Stimulated activated CD8-positive, alpha-beta memory T cell treated with anti-CD3 and anti-CD28 coated beads, Interleukin-4, amount 100 ng/mL, for 24 hours (primary cell): ENCODE measurements at regions not wholly inside any gene's neighbourhood (a gene's known extent, or its start where the extent isn't known, plus 50 kb on each side); places are given as distances from the start of the nearest gene placed in this dataset.
A peak's percentile ranks its signal among the peaks of the same experiment; 100 is the strongest.
"Not testable (repeated sequence)": the region's sequence is repeated elsewhere in the genome, so short reads cannot be mapped to it uniquely, and the experiment has no call there.

Source experiments
- DNase-seq: peaks from one replicate; pipeline ENCODE4 v3.0.0-alpha.2; 2020; ENCODE audit warnings: low read depth

GRCh38 chr3:30523366-30523765, 83.0 kb upstream of the TGFBR2 start:
- DNase-seq, result no peak

GRCh38 chr3:30524357-30525040, 81.9 kb upstream of the TGFBR2 start:
- DNase-seq, result no peak

- DNase-seq, result no peak
Observed at GRCh38 chr3:30526031-30526430, 80.4 kb upstream of the TGFBR2 start.

- DNase-seq, result no peak
Observed at GRCh38 chr3:30527186-30527585, 79.2 kb upstream of the TGFBR2 start.

GRCh38 chr3:30527720-30528119, 78.7 kb upstream of the TGFBR2 start:
- no peak for DNase-seq

GRCh38 chr3:30530084-30530483, 76.3 kb upstream of the TGFBR2 start:
- DNase-seq, result no peak

- DNase-seq, result no peak
Observed at GRCh38 chr3:30531017-30531570, 75.3 kb upstream of the TGFBR2 start.

- DNase-seq, result no peak
Observed at GRCh38 chr3:30535525-30535924, 70.9 kb upstream of the TGFBR2 start.

- DNase-seq, result no peak
Observed at GRCh38 chr3:30538791-30539190, 67.6 kb upstream of the TGFBR2 start.

GRCh38 chr3:30539206-30539605, 67.2 kb upstream of the TGFBR2 start:
- DNase-seq, result no peak

- no peak for DNase-seq
Observed at GRCh38 chr3:30539772-30540171, 66.6 kb upstream of the TGFBR2 start.

GRCh38 chr3:30541156-30541555, 65.2 kb upstream of the TGFBR2 start:
- DNase-seq, result not testable (repeated sequence)

GRCh38 chr3:30542897-30543296, 63.5 kb upstream of the TGFBR2 start:
- no peak for DNase-seq

GRCh38 chr3:30544812-30545211, 61.6 kb upstream of the TGFBR2 start:
- no peak for DNase-seq

GRCh38 chr3:30546934-30547333, 59.5 kb upstream of the TGFBR2 start:
- DNase-seq, result no peak

- no peak for DNase-seq
Observed at GRCh38 chr3:30547716-30548115, 58.7 kb upstream of the TGFBR2 start.

GRCh38 chr3:30548600-30548999, 57.8 kb upstream of the TGFBR2 start:
- peak; percentile 22 for DNase-seq

- no peak for DNase-seq
Observed at GRCh38 chr3:30549600-30549999, 56.8 kb upstream of the TGFBR2 start.

- DNase-seq, result no peak
Observed at GRCh38 chr3:30550246-30550645, 56.2 kb upstream of the TGFBR2 start.

- DNase-seq, result no peak
Observed at GRCh38 chr3:30551266-30551665, 55.1 kb upstream of the TGFBR2 start.

- DNase-seq, result no peak
Observed at GRCh38 chr3:30551927-30552326, 54.5 kb upstream of the TGFBR2 start.

- no peak for DNase-seq
Observed at GRCh38 chr3:30553641-30554316, 52.6 kb upstream of the TGFBR2 start.

- no peak for DNase-seq
Observed at GRCh38 chr3:30554317-30554690, 52.1 kb upstream of the TGFBR2 start.

- DNase-seq, result no peak
Observed at GRCh38 chr3:30555968-30556367, 50.4 kb upstream of the TGFBR2 start.
